ENCODE measurements at regions not wholly inside any gene's neighbourhood (a gene's known extent, or its start where the extent isn't known, plus 50 kb on each side); places are given as distances from the start of the nearest gene placed in this dataset.

DNA sequence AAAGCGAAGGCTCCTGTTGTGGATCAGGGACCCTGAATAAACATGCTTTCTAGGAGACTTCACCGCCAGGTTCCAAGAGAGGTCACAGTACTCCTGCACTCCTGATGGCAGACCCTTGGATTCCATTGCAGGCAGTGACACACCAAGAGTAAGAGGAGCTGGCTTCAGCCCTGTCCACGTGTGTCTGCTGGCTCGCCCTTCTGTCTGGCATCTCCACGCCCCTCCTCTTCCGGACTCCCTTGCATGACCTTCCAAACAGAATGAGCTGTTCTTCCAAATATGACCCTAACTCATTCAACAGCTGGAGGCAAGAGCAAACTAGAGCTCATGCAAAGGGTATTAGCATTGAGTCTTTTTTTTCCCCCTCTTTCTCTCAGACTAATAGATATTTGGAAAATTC lies 233.0 kb upstream of the PLEKHG7 start:
- TF ChIP-seq EZH2 (IDR thresholded peaks at IDR 0.05) (no peak), POLR2AphosphoS5 (IDR thresholded peaks at IDR 0.05; ENCODE audit: borderline replicate concordance, low read depth, low read length) (no peak)
